Right ventricle myocardium superior (tissue), 1 donor: ENCODE measurements at regions not wholly inside any gene's neighbourhood (a gene's known extent, or its start where the extent isn't known, plus 50 kb on each side); places are given as distances from the start of the nearest gene placed in this dataset.
"Not testable (repeated sequence)": the region's sequence is repeated elsewhere in the genome, so short reads cannot be mapped to it uniquely, and the experiment has no call there.

Experiments used
- ATAC-seq: fragments of 200-7000 bp; cut with Tn5 transposase; one replicate; pipeline ENCODE4 v1.9.1; 2020; ENCODE audit warnings: mild to moderate bottlenecking; ENCODE audit not compliant: poor library complexity
- DNase-seq: peaks from one replicate; pipeline ENCODE4 v3.0.0-alpha.2; 2020
- intact Hi-C: fragments of 100-400 bp; cut with DNase I; formaldehyde crosslinking; loops from one replicate; pipeline ENCODE4 v1.11.2; 2022
- donor health status: DM: no; HTN: yes; CAD: no; lungs with severe emphysema.

GRCh38 chr15:96058103-96058851 is 272.2 kb upstream of the NR2F2 start:
- ATAC-seq (no peak), DNase-seq (no peak)
- intact Hi-C loops = no loop called here

GRCh38 chr15:96058852-96059103 is 271.7 kb upstream of the NR2F2 start:
- ATAC-seq, intact Hi-C loops: not testable (repeated sequence)

GRCh38 chr15:96060591-96060990 is 269.9 kb upstream of the NR2F2 start:
- intact Hi-C loops, ATAC-seq, DNase-seq: not testable (repeated sequence)

More at GRCh38 chr15:96058852-96059103, 271.7 kb upstream of the NR2F2 start:
- not testable (repeated sequence) for DNase-seq

GRCh38 chr15:96064351-96064756 is 266.1 kb upstream of the NR2F2 start:
- intact Hi-C loops = no loop called here
- DNase-seq (no peak), ATAC-seq (peak; percentile 80)

- intact Hi-C loops = no loop called here
- ATAC-seq = peak; percentile 42
- DNase-seq = no peak
These were observed 264.4 kb upstream of the NR2F2 start for GRCh38 chr15:96066126-96066525.

GRCh38 chr15:96066852-96067495 is 263.5 kb upstream of the NR2F2 start:
- no peak for ATAC-seq
- intact Hi-C loops = no loop called here
- DNase-seq = no peak

GRCh38 chr15:96067677-96068076 is 262.8 kb upstream of the NR2F2 start:
- intact Hi-C loops = no loop called here
- DNase-seq (no peak), ATAC-seq (no peak)

- DNase-seq (no peak), ATAC-seq (no peak)
- intact Hi-C loops = no loop called here
These were observed 261.6 kb upstream of the NR2F2 start for GRCh38 chr15:96068897-96069296.

- no peak for DNase-seq
- intact Hi-C loops = no loop called here
- no peak for ATAC-seq
These were observed 259.9 kb upstream of the NR2F2 start for GRCh38 chr15:96070636-96071035.

GRCh38 chr15:96072821-96073220 is 257.7 kb upstream of the NR2F2 start:
- no peak for ATAC-seq
- intact Hi-C loops = no loop called here
- DNase-seq = no peak

- intact Hi-C loops = no loop called here
- DNase-seq (no peak), ATAC-seq (no peak)
These were observed 256.6 kb upstream of the NR2F2 start for GRCh38 chr15:96073908-96074307.

GRCh38 chr15:96075895-96076294 is 254.6 kb upstream of the NR2F2 start:
- ATAC-seq (no peak), DNase-seq (no peak)
- intact Hi-C loops = no loop called here

GRCh38 chr15:96076350-96076749 is 254.2 kb upstream of the NR2F2 start:
- ATAC-seq (no peak), DNase-seq (no peak)
- intact Hi-C loops = no loop called here

- no peak for DNase-seq
- intact Hi-C loops = no loop called here
- ATAC-seq = no peak
These were observed 251.5 kb upstream of the NR2F2 start for GRCh38 chr15:96079041-96079440.

GRCh38 chr15:96079882-96080281 is 250.6 kb upstream of the NR2F2 start:
- no peak for DNase-seq
- intact Hi-C loops = no loop called here
- no peak for ATAC-seq

GRCh38 chr15:96086164-96086563 is 244.3 kb upstream of the NR2F2 start:
- intact Hi-C loops = no loop called here
- ATAC-seq = no peak
- no peak for DNase-seq

- intact Hi-C loops = no loop called here
- no peak for DNase-seq
- no peak for ATAC-seq
These were observed 243.2 kb upstream of the NR2F2 start for GRCh38 chr15:96087180-96087884.

GRCh38 chr15:96088650-96089049 is 241.8 kb upstream of the NR2F2 start:
- ATAC-seq (no peak), DNase-seq (no peak)
- intact Hi-C loops = no loop called here

GRCh38 chr15:96089405-96090058 is 241.0 kb upstream of the NR2F2 start:
- intact Hi-C loops = loop anchor here (5.0 kb wide), 1 partner anchor 492 kb away; no protein-coding TSS in a partner anchor
- peak; percentile 80 for ATAC-seq
- DNase-seq = no peak
